Fibroblast of gingiva (primary cell): ENCODE measurements at regions not wholly inside any gene's neighbourhood (a gene's known extent, or its start where the extent isn't known, plus 50 kb on each side); places are given as distances from the start of the nearest gene placed in this dataset.

Experiments
- DNase-seq: peaks from one replicate; pipeline ENCODE4 v3.0.0-alpha.2; 2011; ENCODE audit warnings: low read depth

DNA sequence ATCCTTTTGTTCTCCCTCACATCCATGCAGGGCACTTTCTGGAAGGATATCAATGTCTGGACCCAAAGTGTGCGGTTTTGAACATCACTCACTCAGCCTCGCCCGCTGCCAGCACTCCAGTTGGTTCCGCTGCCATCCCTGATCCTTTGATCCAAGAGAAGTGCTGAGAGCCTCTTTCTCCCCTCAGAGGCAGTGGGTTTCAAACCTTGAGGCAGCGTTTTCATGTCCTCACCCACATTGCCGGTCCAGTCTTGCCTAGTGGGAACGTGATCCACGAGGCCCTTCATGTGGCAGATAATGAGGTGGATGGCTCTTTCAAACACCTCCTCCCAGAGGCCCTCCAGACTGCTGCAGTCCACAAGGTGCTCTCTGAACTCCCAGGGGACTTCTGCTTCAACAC is 122.2 kb downstream of the ACTL8 start:
- DNase-seq = no peak

DNA sequence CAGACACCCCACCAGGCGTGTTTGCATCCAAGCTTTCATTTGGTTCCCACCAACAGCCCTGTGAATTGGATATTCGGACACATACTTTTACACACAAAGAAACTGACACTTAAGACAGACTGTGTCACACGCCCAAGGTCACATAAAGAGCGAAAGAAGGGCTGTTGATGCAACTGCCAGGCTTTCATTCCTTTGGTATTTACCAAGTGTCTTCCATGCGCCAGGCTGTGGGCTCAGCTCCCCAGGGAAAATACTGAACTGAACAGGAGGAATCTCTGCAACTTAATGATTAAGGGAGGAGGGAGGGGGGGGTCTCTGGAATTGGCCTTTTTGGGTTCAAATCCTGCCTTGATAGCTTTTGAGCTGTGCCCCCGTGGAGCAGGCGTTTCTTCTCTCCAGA is 122.8 kb downstream of the ACTL8 start:
- peak; percentile 69 for DNase-seq

GRCh38 chr1:17878837-17879236 is 123.7 kb downstream of the ACTL8 start:
- DNase-seq = peak; percentile 67

DNA sequence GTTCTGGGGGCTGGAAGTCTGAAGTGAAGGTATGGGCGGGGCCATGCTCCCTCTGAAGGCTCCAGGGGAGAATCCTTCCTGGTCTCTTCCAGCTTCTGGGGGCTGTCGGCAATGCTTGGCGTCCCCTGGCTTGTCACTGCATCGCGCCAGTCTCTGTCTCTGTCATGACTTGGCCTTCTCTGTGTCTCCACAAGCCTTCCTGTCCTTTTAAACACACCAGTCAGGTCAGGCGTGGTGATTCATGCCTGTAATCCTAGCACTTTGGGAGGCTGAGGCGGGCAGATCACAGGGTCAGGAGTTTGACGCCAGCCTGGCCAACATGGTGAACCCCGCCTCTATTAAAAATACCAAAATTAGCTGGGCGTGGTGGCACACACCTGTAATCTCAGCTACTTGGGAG is 125.3 kb downstream of the ACTL8 start:
- no peak for DNase-seq

GRCh38 chr1:17881761-17882160 is 126.6 kb downstream of the ACTL8 start:
- DNase-seq = peak; percentile 19

- no peak for DNase-seq
These were observed 128.0 kb downstream of the ACTL8 start for GRCh38 chr1:17883136-17883535.

DNA sequence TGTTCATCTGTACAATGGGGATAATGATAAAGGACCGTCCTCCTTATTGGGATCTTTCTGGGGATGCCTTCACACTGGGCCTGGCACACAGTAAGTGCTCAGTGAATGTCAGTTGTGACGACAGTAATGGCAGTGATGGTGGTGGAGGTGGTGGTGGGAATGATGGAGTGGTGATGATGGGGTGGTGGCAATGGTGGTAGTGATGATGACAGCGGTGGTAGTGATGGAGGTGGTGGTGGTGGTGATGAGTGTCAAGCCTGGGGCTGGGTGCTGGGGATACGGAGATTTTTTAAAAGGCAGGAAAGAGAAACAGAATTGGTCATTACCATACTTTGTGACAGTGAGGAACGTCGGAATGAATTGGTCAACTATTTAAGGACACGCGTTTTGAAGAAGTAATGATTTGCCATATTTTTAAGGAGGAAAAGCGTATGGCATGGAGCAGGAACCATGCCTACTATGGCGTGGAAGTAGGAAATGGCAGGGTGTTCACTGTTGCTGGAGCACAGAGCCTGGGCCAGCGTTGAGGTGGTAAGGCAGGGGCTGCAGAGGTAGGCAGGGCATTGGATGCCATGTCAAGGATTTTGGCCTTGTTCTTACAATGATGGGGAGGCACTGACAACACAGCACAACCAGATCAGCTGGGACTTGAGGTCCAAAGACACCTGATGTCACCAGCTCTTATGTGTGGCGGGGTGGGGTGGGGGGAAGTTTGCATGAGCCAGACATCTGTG is 128.7 kb downstream of the ACTL8 start:
- no peak for DNase-seq

DNA sequence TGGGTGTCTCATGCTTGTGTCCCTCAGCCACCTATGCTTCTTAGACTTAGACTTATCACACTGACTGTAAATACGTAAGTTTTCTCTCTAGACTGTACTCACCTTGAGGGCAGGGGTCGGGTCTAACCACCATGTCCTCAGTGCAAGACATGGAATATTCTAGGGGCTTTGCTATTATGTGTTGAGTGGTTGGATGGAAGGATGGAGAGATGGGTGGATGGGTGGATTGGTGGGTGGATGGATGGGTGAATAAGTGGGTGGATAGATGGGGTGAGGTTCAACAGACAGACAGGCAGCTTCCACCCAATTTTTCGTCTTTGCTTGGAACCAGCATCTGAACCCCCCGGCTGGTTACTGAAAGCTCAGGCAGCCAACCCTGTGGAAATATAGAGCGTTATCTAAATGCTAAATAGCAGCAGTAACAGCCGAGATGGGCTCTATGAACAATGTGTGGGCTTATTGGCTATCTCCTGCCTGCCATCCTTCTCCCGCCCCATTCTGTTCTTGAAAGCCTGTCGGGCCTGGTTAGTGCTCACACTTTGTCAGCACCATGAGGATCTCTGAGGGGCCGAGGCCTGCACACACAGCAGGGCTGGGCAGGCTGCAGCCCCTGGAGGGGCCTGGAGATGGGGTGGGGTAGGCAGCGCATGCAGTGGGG is 130.7 kb downstream of the ACTL8 start:
- DNase-seq = no peak

- DNase-seq = no peak
These were observed 131.3 kb downstream of the ACTL8 start for GRCh38 chr1:17886386-17886785.

GRCh38 chr1:17886838-17887441 is 131.8 kb downstream of the ACTL8 start:
- DNase-seq = no peak

GRCh38 chr1:17887661-17888371 is 132.7 kb downstream of the ACTL8 start:
- DNase-seq = no peak

DNA sequence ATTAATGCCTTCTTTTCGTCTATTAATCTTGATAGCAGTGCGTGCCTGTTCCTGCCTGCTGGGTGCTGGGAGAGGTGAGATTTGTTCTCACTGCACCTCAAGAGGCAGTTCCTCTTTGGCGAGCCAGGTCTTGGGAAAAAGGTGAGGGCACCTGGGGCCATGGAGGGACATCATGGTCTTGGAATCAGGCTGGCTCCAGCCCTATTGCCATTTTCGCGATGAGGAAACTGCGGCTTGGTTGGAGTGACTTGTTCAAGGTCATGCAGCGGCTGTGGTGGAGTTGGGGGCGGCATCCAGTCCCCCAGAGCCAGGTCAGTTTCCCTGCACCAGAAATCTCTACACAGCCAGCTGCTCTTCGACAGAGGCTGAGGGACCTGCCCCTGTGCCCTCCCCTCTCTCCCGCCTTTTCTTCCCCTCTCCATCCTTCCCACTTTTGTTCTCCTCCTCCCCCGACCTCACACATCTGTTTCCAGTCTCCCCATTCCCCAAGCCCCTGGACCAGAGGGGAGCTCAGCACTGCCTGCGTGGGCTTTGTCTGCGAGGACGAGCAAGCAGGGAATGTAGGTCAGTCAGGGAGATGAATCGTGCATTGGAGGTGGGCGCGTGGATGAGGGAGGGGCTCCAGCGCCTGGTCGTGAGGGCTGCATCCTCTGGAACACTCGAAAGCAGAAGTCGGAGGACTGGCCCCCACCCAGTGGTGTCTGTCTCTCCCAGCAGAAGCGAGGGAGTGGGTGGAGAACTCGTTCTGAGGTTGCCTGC is 135.1 kb downstream of the ACTL8 start:
- no peak for DNase-seq

GRCh38 chr1:17890815-17891191 is 135.7 kb downstream of the ACTL8 start:
- DNase-seq = no peak

GRCh38 chr1:17891205-17892110 is 136.3 kb downstream of the ACTL8 start:
- DNase-seq = no peak

DNA sequence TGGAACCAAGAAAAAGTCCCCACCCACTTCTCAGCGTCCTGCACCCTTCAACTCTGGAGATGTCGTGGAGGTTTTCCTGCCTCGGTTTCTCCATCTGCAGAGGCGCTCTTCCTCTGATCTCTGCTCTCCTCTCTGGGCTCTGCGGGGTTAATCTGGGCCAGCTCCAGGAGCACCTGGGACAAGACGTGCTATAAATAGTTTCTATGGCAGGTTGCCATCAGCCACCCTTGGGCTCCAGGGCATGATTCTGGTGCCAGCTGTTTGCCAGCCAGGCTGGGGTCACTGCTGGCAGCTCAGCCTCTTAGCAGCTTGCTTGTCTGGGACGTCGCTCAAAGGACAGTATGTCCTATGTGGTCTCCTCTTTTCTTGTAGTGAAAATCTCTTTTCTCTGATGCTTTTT is 137.1 kb downstream of the ACTL8 start:
- no peak for DNase-seq

DNA sequence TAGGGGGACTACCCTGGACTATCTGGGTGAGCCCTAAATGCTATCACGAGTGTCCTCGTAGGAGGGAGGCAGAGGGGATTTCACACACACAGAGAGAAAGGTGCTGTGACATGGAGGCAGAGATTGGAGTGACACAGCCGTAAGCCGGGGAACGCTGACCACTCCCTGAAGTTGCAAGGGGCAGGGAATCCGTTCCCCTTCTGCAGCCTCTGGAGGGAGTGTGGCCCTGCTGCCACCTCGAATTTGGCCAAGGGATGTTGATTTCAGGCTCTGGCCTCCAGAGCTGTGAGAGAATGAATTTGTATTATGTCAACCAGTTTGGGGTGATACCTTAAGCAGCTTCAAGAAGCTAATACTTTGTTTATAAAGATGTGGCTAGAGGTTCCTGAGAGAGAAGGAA is 137.7 kb downstream of the ACTL8 start:
- DNase-seq = no peak

DNA sequence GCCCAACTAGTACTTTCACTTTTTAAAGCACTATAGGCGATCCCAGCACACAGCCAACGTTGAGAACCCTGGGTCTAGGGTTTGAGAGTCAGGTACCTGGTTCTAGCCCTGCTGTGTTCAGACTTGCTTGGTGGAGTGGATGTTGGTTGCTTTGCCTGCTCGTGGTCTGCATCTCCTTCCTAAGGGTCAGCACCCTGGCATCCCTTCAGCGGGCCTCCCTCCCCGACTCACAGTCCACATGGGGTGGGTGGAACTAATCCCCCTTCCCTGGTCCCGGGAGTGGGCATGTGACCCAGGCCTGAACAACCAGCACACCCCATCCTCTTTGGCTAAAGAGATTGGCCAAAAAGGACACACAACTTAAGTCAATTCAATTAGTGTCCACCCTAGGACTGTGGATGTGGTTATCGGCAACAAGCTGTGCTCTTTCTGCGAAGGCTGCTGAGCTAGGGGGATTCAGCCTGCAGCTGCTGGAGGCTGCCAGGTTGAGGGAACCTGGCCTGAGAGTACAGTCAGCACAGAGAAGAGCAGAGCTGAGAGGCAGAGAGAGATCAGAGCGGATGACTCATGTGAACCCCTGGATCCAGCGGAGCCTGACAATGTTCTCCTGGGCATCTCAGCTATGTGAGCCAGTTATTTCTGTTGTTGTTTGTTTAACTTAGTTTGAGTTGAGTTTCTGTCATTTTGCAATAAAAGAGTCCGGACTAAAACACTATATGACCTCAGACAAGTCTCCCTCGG is 138.9 kb downstream of the ACTL8 start:
- DNase-seq = peak; percentile 11

DNA sequence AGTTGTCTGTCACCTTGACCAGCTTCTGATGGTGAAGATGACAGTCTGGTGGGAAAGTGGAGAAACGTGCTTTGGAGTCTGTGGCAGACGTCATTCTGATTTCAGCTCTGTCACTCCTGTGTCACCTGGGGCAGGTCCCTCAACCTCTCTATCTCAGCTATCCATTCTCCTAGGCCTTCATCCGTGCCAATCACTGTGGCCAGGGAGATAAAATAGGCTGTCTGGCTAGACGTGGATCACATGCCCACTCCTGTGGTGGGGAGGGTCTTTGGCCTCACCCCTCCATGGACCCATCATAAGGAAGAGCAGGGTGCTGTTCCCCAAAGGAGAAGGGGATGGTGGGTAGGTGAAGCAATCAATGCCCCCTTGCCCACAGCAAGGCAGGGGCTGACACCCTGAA is 140.3 kb downstream of the ACTL8 start:
- DNase-seq = no peak

DNA sequence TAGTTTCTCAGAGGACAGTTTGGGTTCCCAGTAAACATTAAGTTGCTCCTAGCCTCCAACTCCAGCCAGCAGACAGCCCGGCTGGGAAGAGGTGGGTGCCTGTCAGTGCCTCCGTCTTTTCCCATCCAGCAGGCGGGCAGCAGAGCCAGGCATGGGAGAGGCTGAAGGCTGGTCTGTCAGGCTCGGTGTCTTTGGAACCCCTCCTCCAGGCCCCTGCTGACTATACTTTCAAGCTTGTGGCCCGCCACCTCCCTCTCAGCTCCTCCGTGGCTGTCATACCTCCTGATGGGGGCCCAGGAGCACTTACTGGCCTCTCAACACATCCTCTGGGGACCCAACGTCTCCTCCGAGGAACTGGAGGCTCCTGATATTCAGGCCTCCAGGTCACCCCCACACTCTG is 140.9 kb downstream of the ACTL8 start:
- DNase-seq = no peak

- DNase-seq = no peak
These were observed 148.3 kb downstream of the ACTL8 start for GRCh38 chr1:17903386-17903785.
